Thyroid gland (tissue), 4 donors: ENCODE measurements at regions not wholly inside any gene's neighbourhood (a gene's known extent, or its start where the extent isn't known, plus 50 kb on each side); places are given as distances from the start of the nearest gene placed in this dataset.

Source experiments
- POLR2A ChIP-seq, 2 donors: fragments of 450-650 bp; IDR thresholded peaks; one replicate each; pipeline ENCODE4 v1.6.1; 2017; ENCODE audit warnings: antibody characterized with exemption in 2 of 2, mild to moderate bottlenecking in 2 of 2, moderate library complexity in 1 of 2
- TF ChIP-seq, protein P1 (sequence below), 6 experiments: fragments of 200-600 bp in 3 of 6; fragments of 450-650 bp in 3 of 6; sonication (generic) in 3 of 6; IDR thresholded peaks; one replicate each; pipeline ENCODE4 v1.5.1; 2016 to 2019; ENCODE audit warnings: antibody characterized with exemption in 6 of 6, mild to moderate bottlenecking in 2 of 6, inconsistent platforms in 1 of 6, moderate library complexity in 1 of 6

DNA sequence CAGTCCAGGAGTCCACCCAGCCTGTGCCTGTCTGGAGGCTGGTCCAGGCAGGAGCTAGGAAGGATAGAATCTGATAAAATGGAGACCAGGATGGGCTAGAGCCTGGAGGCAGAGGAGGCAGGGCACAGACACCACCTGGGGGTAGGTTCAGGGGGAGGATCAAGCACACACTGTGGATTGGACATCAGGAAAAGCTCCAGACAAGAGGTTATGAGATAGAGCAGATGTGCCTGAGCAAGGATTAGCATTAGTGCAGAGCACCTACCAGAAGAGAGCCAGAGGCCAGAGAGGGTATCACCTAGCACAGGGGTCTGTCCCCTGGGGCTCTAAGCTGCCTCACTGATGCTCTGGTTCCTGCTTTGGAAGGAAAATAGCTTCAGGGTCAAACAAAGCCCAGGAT lies 216.7 kb upstream of the ZC3H12A start:
- TF ChIP-seq, protein P1, sequence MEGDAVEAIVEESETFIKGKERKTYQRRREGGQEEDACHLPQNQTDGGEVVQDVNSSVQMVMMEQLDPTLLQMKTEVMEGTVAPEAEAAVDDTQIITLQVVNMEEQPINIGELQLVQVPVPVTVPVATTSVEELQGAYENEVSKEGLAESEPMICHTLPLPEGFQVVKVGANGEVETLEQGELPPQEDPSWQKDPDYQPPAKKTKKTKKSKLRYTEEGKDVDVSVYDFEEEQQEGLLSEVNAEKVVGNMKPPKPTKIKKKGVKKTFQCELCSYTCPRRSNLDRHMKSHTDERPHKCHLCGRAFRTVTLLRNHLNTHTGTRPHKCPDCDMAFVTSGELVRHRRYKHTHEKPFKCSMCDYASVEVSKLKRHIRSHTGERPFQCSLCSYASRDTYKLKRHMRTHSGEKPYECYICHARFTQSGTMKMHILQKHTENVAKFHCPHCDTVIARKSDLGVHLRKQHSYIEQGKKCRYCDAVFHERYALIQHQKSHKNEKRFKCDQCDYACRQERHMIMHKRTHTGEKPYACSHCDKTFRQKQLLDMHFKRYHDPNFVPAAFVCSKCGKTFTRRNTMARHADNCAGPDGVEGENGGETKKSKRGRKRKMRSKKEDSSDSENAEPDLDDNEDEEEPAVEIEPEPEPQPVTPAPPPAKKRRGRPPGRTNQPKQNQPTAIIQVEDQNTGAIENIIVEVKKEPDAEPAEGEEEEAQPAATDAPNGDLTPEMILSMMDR (IDR thresholded peaks at IDR 0.05): no peak
- no peak for TF ChIP-seq POLR2A (IDR thresholded peaks at IDR 0.05)
